ENCODE measurements at regions not wholly inside any gene's neighbourhood (a gene's known extent, or its start where the extent isn't known, plus 50 kb on each side); places are given as distances from the start of the nearest gene placed in this dataset.

DNA sequence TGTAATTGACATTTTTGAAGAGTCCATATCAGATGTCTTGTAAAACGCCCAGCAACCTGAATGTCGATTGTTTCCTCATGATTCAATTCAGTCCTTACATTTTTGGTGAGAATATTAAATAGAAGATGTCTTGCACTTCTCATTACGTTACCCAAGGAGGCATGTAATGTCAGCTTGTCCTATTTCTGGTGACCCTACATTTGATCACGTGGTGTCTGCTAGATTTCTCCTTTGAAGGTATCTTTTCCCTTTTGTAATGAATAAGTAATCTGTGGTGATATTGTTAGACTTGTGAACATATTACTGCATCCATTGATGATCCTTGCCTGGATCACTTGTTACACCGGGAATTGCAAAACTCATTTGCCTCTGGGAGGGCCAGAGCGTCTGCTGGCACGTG lies 87.6 kb upstream of the DISP3 start:
- Histone ChIP-seq H3K27ac (ENCODE audit: insufficient read depth, low read depth, low read length) (no peak overlapping the region), H3K79me2 (ENCODE audit: control insufficient read depth, insufficient read depth, low read length) (no peaks in the 10 kb centered on the region), H3K4me1 (ENCODE audit: control insufficient read depth, extremely low read depth, insufficient read depth, low read length) (no peaks in the 10 kb centered on the region), H3K4me2 (ENCODE audit: insufficient read depth, low read length) (no peak overlapping the region), H2AFZ (ENCODE audit: low read depth, low read length) (no peak overlapping the region), H3K9me3 (replicated peaks; ENCODE audit: control insufficient read depth, insufficient read depth, low read length) (no peaks in the 10 kb centered on the region), H3K4me3 (replicated peaks in 1 of 3; ENCODE audit: insufficient read depth in 1 of 3, low read depth in 1 of 3, low read length in 3 of 3) (no peak overlapping the region), H3K9ac (replicated peaks; ENCODE audit: extremely low read depth, insufficient read depth, low read length) (no peak overlapping the region), H3K9me1 (replicated peaks; ENCODE audit: control insufficient read depth, extremely low read depth, insufficient read depth, low read length) (no peaks in the 10 kb centered on the region), H3K36me3 (ENCODE audit: control insufficient read depth in 2 of 2, extremely low read depth in 1 of 2, insufficient read depth in 2 of 2, low read length in 2 of 2) (no peaks in the 10 kb centered on the region), H3K27me3 (ENCODE audit: control insufficient read depth in 2 of 2, insufficient read depth in 2 of 2, low read length in 2 of 2) (no peaks in the 10 kb centered on the region), H4K20me1 (replicated peaks; ENCODE audit: control insufficient read depth, extremely low read depth, insufficient read depth, low read length) (no peaks in the 10 kb centered on the region)
- DNase-seq (ENCODE audit: low read depth, low spot score) (no peak), FAIRE-seq (no peak)
- CTCF ChIA-PET: no interaction called here
- TF ChIP-seq POLR2AphosphoS5 (IDR thresholded peaks at IDR 0.05; ENCODE audit: insufficient read depth, low read depth, low read length): no peak
- no peak for TF ChIP-seq FOS (IDR thresholded peaks at IDR 0.05; ENCODE audit: borderline replicate concordance, insufficient read depth, low read length)
- TF ChIP-seq, protein P1, sequence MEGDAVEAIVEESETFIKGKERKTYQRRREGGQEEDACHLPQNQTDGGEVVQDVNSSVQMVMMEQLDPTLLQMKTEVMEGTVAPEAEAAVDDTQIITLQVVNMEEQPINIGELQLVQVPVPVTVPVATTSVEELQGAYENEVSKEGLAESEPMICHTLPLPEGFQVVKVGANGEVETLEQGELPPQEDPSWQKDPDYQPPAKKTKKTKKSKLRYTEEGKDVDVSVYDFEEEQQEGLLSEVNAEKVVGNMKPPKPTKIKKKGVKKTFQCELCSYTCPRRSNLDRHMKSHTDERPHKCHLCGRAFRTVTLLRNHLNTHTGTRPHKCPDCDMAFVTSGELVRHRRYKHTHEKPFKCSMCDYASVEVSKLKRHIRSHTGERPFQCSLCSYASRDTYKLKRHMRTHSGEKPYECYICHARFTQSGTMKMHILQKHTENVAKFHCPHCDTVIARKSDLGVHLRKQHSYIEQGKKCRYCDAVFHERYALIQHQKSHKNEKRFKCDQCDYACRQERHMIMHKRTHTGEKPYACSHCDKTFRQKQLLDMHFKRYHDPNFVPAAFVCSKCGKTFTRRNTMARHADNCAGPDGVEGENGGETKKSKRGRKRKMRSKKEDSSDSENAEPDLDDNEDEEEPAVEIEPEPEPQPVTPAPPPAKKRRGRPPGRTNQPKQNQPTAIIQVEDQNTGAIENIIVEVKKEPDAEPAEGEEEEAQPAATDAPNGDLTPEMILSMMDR (IDR thresholded peaks at IDR 0.05; ENCODE audit: extremely low read depth in 1 of 2, insufficient read depth in 1 of 2, low read depth in 1 of 2, low read length in 2 of 2): no peak
- no peak for TF ChIP-seq JUN (IDR thresholded peaks at IDR 0.05; ENCODE audit: borderline replicate concordance, insufficient read depth, insufficient read length, low read depth)
- no peak for TF ChIP-seq EZH2 (IDR thresholded peaks at IDR 0.05; ENCODE audit: borderline replicate concordance, low read depth, low read length, severe bottlenecking)
- no peak for TF ChIP-seq MYC (IDR thresholded peaks at IDR 0.05; ENCODE audit: low read depth, low read length)
- TF ChIP-seq, protein P2, sequence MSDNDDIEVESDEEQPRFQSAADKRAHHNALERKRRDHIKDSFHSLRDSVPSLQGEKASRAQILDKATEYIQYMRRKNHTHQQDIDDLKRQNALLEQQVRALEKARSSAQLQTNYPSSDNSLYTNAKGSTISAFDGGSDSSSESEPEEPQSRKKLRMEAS (IDR thresholded peaks at IDR 0.05; ENCODE audit: insufficient read depth, insufficient read length): no peak
- no peak for TF ChIP-seq POLR2A (IDR thresholded peaks at IDR 0.05; ENCODE audit: low read depth, low read length)
- no peak for TF ChIP-seq GATA2 (IDR thresholded peaks at IDR 0.05; ENCODE audit: insufficient read depth, insufficient read length, low read depth, low read length)
- intact Hi-C loops (cut with micrococcal nuclease): no loop called here
- POLR2A ChIA-PET: no interaction called here
- BruUV-seq (replicated peaks): no TSS peak
- dilution Hi-C loops (cut with MboI; ENCODE audit: extremely low pct_ligation_motif_present, low sequenced_read_pairs): no loop called here

All from endothelial cell of umbilical vein (primary cell).